GM12872 (cell line): ENCODE measurements at regions not wholly inside any gene's neighbourhood (a gene's known extent, or its start where the extent isn't known, plus 50 kb on each side); places are given as distances from the start of the nearest gene placed in this dataset.

Experiments used
- TF ChIP-seq, protein P1 (sequence below): IDR thresholded peaks from 3 replicates; pipeline ENCODE4 v1.5.1; 2011; ENCODE audit warnings: low read depth, mild to moderate bottlenecking, low read length, moderate library complexity; ENCODE audit not compliant: insufficient read depth

DNA sequence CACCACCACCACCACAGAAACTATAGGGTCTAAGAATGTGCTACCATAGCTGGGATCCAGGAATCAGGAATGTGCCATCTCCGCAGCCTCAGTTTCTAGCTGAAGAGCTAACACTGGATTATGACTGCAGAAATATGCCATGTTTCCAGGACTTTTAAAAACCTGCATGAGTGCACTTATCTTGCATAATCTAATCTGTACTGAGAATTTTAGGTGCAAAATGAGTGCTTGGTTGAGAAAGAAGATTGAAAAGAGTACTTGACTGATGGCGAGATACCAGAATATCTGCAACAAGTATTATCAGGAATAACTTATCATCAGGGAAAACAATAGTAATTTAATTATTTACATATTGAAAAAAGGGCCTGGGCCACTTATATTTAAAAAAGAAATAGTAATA lies 97.2 kb upstream of the FAM216B start:
- TF ChIP-seq, protein P1, sequence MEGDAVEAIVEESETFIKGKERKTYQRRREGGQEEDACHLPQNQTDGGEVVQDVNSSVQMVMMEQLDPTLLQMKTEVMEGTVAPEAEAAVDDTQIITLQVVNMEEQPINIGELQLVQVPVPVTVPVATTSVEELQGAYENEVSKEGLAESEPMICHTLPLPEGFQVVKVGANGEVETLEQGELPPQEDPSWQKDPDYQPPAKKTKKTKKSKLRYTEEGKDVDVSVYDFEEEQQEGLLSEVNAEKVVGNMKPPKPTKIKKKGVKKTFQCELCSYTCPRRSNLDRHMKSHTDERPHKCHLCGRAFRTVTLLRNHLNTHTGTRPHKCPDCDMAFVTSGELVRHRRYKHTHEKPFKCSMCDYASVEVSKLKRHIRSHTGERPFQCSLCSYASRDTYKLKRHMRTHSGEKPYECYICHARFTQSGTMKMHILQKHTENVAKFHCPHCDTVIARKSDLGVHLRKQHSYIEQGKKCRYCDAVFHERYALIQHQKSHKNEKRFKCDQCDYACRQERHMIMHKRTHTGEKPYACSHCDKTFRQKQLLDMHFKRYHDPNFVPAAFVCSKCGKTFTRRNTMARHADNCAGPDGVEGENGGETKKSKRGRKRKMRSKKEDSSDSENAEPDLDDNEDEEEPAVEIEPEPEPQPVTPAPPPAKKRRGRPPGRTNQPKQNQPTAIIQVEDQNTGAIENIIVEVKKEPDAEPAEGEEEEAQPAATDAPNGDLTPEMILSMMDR: no peak

DNA sequence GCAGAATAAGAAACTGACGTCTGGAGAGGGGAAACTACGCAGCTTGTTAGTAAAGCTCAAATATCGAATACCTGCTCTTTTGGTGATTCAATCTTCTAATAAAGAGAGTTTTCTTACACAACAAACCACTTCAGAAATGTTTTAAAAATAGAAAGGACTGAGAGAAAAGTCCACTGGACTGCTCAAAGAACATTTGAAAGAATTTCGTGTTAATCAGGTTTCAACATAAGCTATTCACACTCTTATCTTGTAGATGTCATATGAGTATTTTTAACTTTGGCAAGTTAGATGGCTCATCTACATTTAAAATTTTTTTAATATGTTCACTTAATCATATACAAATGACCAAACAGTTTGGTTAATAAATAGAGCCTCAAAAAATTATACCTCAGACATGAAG lies 95.6 kb upstream of the FAM216B start:
- TF ChIP-seq, protein P1: no peak

DNA sequence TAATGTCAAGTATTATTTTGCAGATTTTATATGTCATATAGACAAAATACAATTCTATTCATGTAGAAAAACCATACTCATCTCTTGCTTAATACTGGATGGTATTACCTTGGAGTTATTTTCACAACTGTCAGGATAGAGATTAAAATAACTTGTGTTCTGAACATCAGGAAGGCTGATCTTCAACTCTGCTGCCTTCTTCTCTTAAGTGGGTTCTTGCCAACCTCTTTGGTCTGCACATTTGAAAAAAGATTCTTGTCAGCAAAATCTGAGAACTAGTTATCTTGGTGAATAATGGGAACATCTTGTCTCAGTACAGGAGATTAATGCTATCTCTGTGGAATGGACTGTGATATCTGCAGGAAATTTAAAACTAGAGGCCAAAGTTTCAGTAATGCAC lies 95.2 kb upstream of the FAM216B start:
- TF ChIP-seq, protein P1: no peak

DNA sequence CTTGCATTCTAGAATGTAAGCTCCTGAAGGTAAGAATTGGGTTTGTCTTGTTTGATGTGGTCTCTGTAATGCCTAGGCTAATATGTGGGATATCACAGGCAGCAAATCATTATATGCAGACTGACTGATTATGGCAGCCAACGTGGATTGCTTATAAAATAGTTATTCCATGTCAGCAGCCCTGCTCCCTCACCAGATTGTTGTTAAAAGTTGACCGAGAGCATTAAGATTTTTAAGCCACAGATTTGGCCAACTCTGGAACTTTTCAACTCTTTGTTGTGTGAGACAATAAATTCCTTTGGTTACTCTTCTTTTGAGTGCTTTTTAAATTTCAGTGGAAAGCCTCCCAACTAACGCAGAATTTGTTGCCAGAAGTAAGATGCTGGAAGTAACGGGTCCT lies 92.6 kb upstream of the FAM216B start:
- TF ChIP-seq, protein P1: no peak

DNA sequence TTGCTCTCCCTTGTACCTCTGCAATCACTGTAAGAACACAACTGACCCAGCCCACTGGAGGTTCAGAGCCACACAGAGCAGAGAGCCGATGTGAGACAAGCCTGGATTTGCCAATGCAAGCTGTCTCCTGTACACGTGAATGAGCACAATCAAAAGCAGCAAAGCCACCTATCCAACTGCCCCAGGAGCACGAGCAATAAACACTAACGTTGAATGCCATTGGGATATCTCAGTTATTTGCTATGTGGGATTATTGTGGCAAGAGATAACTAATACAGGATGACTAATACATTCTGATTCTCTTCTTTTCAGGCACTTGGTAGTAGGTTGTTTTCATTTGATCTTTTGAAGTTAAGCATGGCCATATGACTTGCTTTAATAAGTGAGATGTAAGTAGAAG lies 85.2 kb upstream of the FAM216B start:
- TF ChIP-seq, protein P1: no peak

DNA sequence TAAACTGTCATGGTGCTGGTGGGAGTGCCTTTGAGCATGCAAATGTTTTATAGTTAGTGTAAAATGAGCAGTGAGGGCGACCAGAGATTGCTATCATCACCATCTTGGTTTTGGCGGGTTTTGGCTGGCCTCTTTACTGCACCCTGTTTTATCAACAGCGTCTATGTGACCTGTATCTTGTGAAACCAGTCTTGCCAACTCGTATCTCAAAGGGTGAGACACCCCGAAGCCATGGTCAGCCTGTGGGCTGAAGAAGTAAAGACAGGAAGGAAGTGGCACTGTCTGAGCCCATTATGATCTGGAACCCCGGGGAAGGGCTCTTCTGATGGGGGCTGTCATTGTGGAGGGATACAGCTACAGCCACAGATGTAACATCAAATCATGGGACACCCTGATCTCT lies 81.5 kb upstream of the FAM216B start:
- TF ChIP-seq, protein P1: no peak

DNA sequence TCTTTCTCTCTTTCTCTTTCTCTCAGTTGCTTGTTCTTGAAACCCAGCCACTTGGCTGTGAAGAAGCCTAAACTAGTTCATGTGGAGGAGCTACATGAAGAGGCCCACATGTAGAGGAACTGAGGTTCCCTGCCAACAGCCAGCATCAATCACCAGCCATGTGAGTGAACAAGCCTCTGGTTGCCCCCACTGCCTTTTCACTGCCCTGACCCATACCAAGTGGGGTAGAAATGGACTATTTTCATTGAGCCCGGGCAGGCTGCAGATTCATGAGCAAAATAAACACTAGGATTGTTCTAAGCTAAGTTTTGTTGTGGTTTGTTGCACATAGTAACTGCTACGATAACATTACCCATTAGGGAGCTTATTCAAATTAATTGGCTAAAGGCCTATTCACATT lies 78.7 kb upstream of the FAM216B start:
- TF ChIP-seq, protein P1: no peak

DNA sequence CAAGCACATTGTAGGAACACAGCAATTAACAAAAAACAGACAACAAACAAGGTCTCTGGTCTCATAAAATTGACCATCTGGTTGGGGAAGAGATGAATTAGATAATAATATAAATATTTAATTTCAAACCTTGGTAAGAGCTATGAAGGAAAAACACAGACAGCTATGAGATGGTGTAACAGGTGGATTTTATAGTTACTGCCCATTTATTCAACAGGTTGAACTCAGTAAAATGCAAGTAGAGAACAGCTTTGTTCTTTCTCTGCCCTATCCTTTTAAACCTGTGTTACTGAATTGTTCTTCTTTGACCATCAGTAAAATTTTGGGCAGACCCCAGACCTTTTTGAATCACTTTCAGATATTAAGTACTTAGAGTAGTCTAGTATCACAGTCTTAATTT lies 77.6 kb upstream of the FAM216B start:
- TF ChIP-seq, protein P1: no peak
